ENCODE measurements at regions not wholly inside any gene's neighbourhood (a gene's known extent, or its start where the extent isn't known, plus 50 kb on each side); places are given as distances from the start of the nearest gene placed in this dataset.

DNA sequence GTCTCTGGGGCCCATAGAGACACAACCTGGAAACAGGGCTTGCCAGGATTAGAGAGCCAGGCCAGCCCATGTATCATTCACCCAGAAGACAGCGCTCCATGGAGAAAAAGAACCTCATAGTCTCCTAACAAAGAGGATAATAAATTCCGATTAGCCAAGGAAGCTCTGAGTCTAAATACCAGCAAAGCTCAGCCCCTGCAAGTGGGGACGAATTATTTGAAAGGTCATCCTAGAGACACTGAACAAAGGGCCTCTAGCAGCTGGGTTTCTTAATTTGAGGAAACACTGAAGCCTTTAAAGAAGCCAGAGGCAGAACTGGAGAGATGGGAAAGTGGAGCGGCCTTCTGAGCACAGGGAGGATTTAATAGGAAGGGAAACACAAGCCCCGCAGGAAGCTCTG, 287.1 kb upstream of the ZNF462 start:
- no peak for DNase-seq

DNA sequence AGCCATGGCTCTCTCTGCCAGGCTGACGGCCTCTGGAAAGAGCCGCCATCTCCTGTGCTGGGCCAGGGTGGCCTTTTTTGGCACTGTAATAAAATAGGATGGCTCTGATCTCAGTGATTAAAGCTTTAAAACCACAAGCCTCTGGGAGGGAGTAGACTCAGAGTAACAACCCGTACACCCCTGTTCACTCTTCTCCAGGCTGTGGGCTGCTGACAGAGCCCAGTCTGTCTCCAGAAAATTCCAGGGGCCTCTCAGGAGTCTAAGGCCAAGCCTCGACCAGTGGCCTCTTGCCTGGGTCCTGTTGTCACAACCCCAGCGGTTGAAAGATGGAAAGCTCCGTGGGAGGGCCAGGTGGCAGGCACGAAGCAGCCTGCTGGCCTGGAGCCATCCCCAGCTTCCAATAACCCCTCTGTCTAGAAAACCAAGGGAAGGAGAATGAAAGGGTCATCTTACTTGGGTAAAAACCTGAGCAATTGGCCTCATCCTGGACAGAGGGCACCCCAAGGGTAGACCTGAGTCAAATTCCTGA, 286.7 kb upstream of the ZNF462 start:
- no peak for DNase-seq

DNA sequence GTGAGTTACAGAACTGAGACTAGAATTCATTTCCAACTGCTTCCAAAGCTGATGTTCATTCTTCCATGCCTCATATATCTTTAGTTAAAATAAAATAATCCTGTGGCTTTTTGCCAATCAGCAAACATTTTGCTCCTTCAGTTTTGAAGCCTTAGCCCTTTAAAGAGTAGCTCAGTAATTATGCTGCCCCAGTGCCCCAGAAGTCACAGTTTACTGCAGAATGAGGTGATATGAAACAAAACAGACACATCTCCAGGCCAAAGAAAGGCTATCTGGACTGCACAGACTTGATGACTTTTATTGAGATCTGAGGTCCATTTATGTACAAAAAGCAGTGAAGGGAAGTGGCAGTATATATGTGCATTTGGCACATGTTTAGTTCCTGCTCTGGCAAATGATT, 285.8 kb upstream of the ZNF462 start:
- no peak for DNase-seq

DNA sequence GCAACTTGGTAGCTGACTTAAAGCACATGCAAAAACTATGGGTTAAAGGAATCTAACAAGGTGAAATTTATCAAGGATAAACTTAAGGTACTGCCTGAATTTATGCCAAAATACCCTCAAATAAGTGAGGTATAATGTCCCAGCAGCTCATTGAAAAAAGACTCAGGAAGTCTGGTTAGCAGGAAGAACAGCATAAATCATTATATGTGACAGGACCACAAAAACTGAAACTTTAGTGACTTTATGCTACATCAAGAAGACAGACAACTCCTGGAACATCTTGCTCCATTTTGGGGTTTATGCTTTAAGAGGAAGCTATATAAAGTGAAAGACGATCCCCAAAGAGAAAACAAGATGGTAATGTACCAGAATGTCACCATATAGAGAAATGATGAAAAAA, 282.4 kb upstream of the ZNF462 start:
- DNase-seq = no peak

DNA sequence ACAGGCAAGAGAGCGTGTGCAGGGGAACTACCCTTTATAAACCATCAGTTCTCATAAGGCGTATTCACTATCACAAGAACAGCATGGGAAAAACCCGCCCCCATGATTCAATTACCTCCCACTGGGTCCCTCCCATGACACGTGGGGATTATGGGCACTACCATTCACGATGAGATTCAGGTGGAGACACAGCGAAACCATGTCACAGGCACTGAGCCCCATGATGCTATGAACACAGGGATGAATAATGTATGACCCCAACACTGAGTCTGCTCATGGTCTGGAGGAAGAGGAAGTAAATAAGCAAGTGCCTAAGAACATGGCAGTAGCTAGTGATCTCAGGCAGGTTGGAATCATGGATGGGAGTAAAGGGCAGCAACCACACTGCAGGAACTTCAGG, 281.0 kb upstream of the ZNF462 start:
- no peak for DNase-seq

DNA sequence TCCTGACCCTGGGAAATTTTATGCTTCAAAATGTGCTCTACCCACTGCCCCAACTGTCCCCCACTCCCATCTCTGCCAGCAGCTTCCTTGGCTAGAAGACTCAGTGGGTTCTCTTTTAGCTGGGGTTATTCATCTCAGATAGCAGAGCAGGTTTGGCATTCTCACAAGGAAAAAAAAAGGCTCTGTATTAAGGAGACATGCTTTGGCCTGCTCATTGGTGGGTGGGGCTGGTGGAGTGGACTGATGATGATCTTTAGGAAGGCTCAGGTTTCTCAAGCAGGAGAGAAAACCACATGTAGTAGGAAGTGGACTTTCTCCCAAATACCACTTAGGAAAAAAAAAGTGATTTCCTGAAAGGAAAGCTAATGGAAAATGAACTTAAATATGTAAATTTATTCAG, 279.2 kb upstream of the ZNF462 start:
- DNase-seq = no peak

DNA sequence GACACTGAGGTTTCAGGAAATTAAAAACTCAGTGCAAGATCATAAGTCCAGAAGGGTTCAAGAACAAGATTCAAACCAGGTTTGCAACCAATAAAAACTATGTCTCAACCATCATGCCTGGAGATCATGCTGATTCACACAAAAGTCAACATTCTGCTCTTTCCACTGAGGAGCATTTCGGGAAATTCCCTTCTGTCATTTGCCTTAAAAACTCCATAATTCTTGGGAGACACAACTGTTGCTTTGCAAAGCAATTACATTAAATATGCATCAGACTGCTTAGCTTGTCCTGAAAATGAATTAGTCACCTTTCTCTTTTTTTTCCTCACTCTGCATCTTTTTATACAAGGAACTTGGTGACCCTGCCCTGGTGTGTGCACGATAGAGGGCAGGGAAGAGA, 275.9 kb upstream of the ZNF462 start:
- DNase-seq = no peak

DNA sequence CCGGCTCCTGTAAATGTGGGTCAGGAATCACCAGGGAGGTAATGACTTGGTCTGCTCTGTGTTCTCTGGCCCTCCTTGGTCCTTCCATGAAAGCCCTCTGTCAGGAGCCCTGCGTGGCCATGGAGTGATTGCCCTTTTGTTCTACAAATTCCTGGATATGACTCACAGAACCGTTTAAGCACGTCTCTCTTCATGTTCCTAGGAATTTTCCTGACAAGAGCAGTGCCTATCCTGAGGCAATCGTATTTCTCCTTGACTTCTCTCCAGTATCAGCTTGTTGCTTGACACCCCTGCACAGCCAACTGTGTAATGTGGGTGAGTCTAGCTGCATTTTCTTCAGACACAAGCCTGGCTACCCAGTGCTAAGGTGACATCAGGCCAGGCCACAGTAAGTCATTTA, 274.3 kb upstream of the ZNF462 start:
- DNase-seq = peak; percentile 41

DNA sequence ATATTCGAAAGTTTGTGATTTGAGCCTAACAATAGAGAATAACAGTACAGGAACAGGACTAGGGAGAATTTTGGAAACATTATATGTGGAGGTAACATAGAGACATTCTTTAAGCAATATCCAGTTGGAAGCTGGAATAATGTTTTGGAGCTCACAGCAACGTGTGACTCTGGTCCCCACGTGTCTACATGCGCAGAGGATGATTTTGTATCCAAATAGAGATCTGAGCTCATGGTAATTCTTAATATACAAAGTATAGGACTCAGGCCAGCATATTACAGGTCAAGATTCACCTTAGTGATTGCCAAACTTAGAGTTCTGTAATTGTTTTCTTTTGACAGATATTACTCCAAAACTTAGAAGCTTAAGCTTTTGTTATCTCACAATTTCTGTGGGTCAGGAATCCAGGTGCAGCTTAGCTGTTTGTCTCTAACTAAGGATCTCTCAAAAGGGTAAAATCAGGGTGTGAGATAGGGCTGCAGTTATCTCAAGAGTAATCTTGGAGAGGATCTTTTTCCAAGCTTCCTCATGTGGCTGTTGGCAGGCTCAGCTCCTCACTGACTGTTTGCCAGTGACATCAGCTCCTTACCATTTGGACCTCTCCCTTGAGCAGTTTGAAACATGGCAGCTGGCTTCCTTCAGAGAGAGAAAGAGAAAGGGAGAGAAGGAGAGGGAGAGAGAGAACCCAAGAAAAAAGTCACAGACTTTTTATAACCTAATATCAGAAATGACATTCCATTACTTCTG, 272.0 kb upstream of the ZNF462 start:
- DNase-seq = no peak

DNA sequence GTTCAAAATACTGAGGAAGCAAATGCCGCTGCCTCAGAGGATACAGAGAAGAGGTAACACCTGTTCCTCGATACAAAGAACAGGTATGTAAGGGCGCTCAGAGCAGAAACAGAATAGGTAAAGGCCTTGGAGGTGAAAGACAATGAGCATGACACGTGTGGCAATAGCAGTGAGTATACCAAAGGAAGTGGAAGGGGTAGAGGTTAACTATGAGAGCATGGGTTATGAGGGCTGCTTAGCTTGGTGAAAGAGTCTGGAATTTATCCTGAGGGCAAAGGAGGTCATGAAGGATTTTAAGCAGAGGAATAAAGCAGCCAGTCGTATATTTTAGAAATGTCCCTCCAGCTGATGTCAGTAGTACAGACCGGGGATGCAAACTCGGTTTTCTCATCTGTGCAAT, 269.8 kb upstream of the ZNF462 start:
- no peak for DNase-seq

DNA sequence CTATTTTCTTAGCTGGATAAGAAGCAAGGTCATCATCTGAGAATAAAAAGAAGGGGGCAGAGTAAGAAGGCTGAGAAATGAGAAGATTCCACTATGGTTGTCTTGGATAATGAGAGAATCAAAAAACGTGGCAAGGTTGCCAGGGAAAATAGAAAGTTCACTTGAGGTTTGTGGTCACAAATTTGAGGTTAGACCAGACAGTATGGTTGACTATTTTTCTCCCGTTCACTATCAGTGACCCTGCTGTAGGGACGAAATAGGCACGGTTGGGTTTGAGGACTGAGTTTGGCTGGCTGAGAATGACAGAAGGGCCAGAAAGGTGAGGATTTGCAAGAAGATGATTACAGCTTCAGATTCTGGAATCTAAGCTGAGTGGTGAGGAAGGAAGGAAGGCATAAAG, 266.0 kb upstream of the ZNF462 start:
- DNase-seq = no peak

DNA sequence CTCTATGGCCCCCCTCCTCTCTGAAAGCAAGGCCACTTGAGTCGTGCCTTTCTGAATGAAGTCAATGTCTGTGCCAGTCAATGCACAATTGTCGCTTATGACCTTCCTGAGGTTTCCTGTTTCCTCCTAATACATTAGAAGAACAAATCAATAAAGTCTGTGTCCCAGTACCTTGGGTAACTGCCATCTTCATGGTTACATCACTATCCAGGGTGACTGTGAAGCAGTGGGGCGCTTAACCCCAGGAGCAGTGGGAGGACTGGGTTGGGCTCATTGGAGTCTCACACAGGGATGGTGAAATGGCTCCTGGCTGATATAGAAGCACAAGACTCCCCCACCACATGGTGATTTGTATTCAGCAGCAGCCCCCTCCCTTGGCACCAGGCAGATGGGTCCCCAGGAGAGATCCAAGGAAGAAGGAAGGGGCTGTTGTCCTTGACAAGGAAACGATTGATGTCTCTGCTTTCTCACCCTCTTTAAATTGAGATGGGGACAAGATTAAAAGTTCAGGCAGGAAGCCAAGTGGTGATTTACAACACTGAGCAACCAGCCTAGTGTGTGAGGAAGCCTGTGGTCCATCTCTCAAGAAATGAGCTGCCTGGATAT, 261.9 kb upstream of the ZNF462 start:
- no peak for DNase-seq

DNA sequence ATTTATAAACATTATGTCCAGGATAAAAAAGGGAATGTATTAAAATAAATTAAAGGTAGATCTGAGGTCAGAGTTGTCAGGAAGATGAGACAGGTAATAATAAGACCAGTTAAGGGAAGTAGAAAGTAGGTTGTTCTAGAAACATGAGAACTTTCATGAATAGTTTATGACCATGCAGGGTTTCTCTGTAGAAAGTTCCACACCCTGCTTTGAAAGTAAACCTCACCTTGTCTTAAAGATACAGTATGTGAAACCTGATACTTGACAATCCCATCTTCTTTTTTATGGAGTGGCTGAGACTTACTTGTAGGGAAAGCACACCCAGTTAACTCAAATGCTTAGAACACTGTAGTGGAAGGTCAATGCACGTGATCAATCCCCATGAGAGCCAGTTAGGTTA, 260.6 kb upstream of the ZNF462 start:
- no peak for DNase-seq

DNA sequence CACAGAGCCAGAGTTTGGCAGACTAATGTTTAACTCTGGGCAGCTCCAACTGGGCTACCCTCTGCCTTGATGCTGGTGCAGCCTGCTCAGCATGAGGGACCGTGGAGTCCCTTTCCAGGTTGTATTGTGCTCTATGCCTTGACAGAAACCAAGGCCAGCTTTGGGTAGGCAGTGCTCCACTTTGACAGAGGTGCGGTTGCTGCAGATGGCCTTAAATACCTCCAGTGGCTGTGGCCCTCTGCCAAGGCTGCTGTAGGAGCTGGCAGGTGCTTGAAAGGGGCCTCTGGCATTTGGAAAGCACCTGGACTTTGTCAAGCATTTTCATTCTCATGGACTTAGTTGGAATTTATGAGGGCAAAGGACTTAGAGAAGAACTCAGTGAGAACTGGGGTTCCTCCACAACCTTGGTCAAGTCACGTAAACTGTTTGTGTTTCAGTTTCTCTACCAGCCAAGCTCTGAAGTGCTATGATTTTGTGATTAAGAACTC, 249.7 kb upstream of the ZNF462 start:
- no peak for DNase-seq

DNA sequence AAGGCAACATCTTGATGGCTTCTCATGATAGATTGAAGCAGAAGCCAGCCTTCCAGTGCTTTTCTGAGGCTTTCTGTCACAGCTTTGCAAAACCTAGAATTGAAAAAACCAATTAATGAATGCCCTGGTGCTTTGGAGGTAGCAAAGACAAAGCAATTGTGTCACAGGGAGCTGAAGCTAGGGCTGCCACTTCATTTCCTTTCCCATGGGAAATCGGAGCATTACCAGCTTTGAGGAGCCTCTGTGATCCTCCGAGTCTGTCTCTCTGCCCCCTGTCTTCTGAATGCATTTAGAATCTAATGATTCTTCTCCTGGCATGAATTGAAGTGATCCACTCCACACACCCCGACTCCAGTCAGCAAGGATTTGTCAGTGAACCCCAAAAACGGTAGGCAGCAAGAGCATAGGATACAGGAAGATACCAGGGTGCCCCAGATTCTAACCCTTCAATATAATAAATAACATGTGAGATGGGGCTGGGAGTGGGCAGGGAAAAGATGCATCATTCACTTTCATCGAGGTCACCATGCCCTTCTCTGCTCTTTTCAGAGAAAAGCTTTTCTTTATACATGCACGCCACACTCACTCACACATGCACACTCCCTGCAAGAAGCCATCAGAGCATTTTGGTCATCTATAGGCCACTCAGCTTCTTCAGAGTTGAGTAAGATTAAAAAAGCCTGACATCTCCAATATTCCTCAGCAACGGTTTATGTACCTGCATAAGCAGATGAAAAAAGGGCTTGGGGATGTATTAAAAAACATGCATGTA, 247.7 kb upstream of the ZNF462 start:
- no peak for DNase-seq

DNA sequence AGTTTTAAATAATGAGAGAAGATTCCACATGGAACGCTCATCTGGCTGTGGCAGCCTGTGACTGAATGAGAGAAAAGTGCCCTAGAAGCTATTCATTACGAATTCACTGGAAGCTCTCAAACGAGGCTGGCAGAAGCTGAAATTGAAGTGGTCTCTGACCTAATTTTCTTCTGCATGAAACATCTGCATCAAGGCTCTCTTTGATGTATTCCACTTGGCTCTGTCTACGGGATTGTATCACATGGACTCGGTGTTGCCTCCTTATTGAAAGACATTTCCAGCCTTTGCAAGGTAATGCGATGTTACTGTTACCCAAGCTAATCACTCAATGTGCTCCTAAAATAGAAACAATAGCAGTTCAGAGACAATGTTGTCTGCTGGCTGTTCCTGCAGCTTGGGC, 246.9 kb upstream of the ZNF462 start:
- no peak for DNase-seq

DNA sequence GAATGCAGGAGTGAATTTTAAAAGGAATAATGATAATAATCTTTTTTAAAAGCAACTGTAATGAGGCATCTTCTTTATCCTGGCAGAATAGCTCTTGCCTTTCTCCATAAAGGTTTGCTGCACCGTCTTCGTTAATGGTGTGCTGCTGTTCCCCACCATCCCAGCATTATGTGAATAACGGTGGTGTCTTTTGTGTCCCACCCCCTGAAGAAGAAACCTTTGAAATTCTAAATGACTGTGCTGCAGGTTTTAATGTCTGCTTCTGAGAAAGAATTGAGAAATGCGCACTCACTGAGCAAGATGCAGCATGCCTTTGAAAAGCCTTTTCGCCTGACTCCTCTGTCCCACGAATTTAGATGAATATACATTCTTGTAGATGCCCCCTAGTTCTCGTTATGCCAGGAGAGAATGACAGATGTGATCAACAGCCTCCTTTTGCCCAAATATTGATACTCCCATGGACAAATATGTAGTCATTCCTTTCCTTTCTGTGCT, 246.1 kb upstream of the ZNF462 start:
- DNase-seq = no peak

DNA sequence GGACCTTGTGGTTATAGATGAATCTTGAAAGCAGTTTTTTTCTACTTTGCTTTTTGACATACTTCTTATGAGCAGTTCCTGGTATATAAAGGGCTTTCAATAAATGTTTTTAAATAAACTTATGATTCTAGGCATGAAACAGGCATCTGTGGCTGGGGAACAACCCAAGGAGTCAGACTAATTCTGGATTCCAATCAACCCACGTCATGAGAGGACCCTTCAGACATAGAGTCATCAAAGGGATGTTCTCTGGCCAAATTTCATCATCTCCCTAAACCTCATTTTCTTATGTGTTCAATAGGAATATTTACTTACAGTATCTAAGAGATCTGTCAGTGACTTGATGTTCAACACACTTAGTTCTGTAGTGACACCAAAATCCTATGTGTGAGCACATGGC, 243.8 kb upstream of the ZNF462 start:
- DNase-seq = no peak

DNA sequence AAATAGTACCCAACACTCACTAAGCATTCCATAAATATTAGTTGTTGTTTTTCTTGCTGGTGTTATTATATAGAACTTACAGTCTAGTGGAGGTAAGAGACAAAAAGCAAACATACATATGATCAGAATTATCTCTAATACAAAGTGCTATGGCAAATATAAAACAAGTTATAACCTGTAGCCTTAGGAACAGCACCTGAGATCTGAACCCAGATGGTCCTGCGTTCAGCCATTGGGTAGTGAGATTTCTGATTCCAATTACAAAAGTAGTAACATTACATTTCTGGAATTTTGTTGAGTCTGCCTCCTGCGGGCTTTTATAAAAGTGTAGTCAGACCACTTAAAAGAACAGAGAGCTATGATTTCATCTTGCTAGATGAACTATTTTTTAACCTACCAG, 242.9 kb upstream of the ZNF462 start:
- DNase-seq = no peak

DNA sequence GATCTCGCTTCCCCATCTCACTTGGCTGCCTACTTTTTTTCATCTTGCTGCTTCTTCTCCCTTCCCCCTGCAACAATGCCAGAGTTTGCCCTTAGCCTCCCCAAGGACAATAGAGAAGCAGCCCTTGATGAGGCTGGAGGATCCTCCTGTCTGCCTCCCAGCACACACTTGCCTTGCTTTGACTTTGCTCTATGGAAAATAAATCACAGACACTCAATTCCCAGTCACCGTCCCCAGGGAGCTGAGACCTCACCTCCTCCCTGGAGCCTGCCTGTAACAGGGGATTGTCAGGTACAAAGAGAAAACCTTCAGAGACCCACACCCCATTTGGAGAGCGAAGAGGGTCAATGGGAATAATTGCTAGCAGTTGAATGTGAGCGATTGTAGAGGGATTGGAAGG, 242.1 kb upstream of the ZNF462 start:
- DNase-seq = no peak

DNA sequence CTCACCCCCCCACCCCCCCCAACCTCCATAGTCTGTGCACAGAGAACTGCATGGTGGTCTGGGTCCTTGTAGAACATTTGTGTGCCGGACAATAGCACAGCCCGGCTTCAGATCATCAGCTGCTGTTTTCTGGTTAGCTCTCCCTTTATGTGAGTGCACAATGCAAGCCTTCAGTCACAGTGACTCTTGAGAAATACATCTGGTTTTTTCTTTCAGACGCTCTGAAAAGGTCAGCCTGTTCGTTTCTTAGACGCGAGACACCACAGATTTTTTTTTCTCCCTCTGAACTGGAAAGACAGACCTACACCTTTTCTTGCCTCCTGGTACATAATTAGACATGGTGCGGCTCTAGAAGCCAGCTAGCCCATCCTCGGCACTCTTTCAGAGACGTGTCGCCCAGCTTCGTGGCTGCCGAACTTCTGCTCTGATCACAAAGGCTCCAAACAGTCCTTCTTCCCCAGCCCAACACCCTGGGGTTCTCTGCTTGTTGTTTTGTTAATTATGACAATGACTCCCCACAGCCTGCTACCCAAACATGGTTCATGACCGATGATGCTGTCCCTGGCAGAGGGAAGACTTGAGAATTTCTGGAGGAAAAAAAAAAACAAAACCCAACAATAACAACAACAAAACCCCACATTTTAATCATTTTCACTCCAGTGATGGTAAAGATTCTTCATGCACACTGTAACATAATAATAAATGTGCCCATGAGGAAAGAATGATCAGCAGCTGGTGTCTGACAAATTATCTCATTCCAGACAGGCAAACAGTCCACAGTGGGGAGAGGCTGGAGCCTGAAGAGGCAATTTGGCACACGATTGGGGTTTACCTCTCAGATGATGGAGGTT, 241.4 kb upstream of the ZNF462 start:
- DNase-seq = no peak

DNA sequence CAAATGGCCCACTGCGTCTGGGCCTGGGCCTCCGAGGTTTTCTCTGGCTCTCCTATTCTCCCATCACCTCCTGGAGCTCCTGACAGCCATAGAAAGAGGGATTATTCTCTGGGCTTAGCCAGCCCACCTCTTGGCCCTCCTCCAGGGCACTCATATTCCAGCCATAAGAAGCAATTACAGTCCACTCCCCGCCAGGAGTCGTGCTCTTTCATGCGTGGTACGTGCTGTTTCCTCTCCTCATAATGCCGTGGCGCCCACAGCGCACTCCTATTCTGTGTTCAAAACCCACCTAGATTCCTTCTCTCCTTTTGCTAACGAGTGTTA, 240.8 kb upstream of the ZNF462 start:
- no peak for DNase-seq

DNA sequence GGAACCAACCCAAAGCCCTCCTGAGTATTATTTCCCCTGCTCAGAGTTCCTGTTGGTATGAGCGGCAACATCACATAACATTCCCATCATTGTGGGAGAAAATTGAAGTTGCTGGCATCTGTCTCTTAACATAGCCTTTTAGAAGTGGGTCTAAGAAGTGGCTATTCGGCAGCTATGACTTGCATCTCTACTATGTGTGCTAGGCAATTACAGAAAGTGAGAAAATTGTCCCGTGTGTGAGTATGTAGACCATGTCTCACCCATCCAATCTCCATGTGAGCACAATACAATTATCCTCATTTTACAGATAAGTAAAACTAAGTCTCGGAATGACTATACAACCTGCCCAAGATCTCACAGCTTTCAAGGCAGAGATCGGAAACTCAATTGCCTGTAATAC, 239.4 kb upstream of the ZNF462 start:
- no peak for DNase-seq

All from T1000 (cell line).